ENCODE measurements at regions not wholly inside any gene's neighbourhood (a gene's known extent, or its start where the extent isn't known, plus 50 kb on each side); places are given as distances from the start of the nearest gene placed in this dataset.

GRCh38 chr10:24147321-24147720 is 61.6 kb upstream of the KIAA1217 start:
- TF ChIP-seq CTCF (conservative IDR thresholded peaks at IDR 0.05; ENCODE audit: low read length) (no peak), EZH2phosphoT487 (IDR thresholded peaks at IDR 0.05; ENCODE audit: borderline replicate concordance) (no peak)
